ENCODE measurements at regions not wholly inside any gene's neighbourhood (a gene's known extent, or its start where the extent isn't known, plus 50 kb on each side); places are given as distances from the start of the nearest gene placed in this dataset.

- no peaks in the 10 kb centered on the region for H3K27me3 Mint-ChIP-seq
- no peak overlapping the region for H3K27ac Mint-ChIP-seq
- H3K4me1 Mint-ChIP-seq, result peaks cover 13 to 24% of the 10 kb centered on the region in 2 donors
- H3K9me3 Mint-ChIP-seq, result peaks cover 6 to 7% of the 10 kb centered on the region in 2 donors
- no peak overlapping the region for H3K4me3 Mint-ChIP-seq
- peaks cover 4% of the 10 kb centered on the region in 2 donors for H3K36me3 Mint-ChIP-seq
- ATAC-seq (replicated peaks), result peak; percentile 63 to 79
- DNase-seq, result peak; percentile 15
Measured at GRCh38 chr6:139839506-139840156, 465.2 kb upstream of the CITED2 start.

GRCh38 chr6:139834232-139834631 is 459.8 kb upstream of the CITED2 start:
- no peak for DNase-seq
- Mint-ChIP-seq H3K4me3 (no peak overlapping the region), H3K9me3 (peaks cover 3 to 7% of the 10 kb centered on the region in 2 donors), H3K36me3 (peaks cover 4% of the 10 kb centered on the region in 2 donors), H3K27ac (no peak overlapping the region), H3K27me3 (peaks cover 5 to 9% of the 10 kb centered on the region in 2 donors), H3K4me1 (no peaks in the 10 kb centered on the region)
- ATAC-seq (replicated peaks), result no peak

GRCh38 chr6:139833592-139833991 is 459.1 kb upstream of the CITED2 start:
- peaks cover 0 to 4% of the 10 kb centered on the region in 2 donors for H3K9me3 Mint-ChIP-seq
- no peak overlapping the region for H3K27ac Mint-ChIP-seq
- H3K36me3 Mint-ChIP-seq, result peaks cover 0 to 4% of the 10 kb centered on the region in 2 donors
- no peak overlapping the region for H3K4me3 Mint-ChIP-seq
- no peaks in the 10 kb centered on the region for H3K4me1 Mint-ChIP-seq
- peaks cover 5 to 9% of the 10 kb centered on the region in 2 donors for H3K27me3 Mint-ChIP-seq
- DNase-seq, result no peak
- no peak for ATAC-seq (replicated peaks)

GRCh38 chr6:139832493-139833305 is 458.3 kb upstream of the CITED2 start:
- H3K27ac Mint-ChIP-seq, result no peak overlapping the region
- ATAC-seq (replicated peaks), result no peak
- no peaks in the 10 kb centered on the region for H3K9me3 Mint-ChIP-seq
- no peaks in the 10 kb centered on the region for H3K4me1 Mint-ChIP-seq
- no peak for DNase-seq
- H3K4me3 Mint-ChIP-seq, result no peak overlapping the region
- peaks cover 5 to 9% of the 10 kb centered on the region in 2 donors for H3K27me3 Mint-ChIP-seq
- H3K36me3 Mint-ChIP-seq, result peaks cover 0 to under 1% of the 10 kb centered on the region in 2 donors

GRCh38 chr6:139829576-139829975 is 455.1 kb upstream of the CITED2 start:
- ATAC-seq (replicated peaks) (no peak), DNase-seq (no peak)
- Mint-ChIP-seq H3K27ac (no peak overlapping the region), H3K4me3 (no peak overlapping the region), H3K9me3 (no peaks in the 10 kb centered on the region), H3K36me3 (no peaks in the 10 kb centered on the region), H3K27me3 (peaks cover 5 to 12% of the 10 kb centered on the region in 2 donors), H3K4me1 (no peaks in the 10 kb centered on the region)

GRCh38 chr6:139828751-139829519 is 454.5 kb upstream of the CITED2 start:
- no peak for DNase-seq
- no peak overlapping the region for H3K27ac Mint-ChIP-seq
- no peak overlapping the region for H3K4me3 Mint-ChIP-seq
- no peaks in the 10 kb centered on the region for H3K9me3 Mint-ChIP-seq
- ATAC-seq (replicated peaks), result no peak
- no peaks in the 10 kb centered on the region for H3K36me3 Mint-ChIP-seq
- H3K27me3 Mint-ChIP-seq, result peaks cover 5 to 12% of the 10 kb centered on the region in 2 donors
- H3K4me1 Mint-ChIP-seq, result no peaks in the 10 kb centered on the region

GRCh38 chr6:139825935-139826374 is 451.5 kb upstream of the CITED2 start:
- DNase-seq (no peak), ATAC-seq (replicated peaks) (no peak)
- Mint-ChIP-seq H3K27me3 (peaks cover 2 to 4% of the 10 kb centered on the region in 2 donors), H3K36me3 (no peaks in the 10 kb centered on the region), H3K4me3 (no peak overlapping the region), H3K4me1 (no peaks in the 10 kb centered on the region), H3K9me3 (no peaks in the 10 kb centered on the region), H3K27ac (no peak overlapping the region)

- no peaks in the 10 kb centered on the region for H3K9me3 Mint-ChIP-seq
- no peaks in the 10 kb centered on the region for H3K4me1 Mint-ChIP-seq
- DNase-seq (no peak), ATAC-seq (replicated peaks) (no peak)
- H3K36me3 Mint-ChIP-seq, result no peaks in the 10 kb centered on the region
- H3K4me3 Mint-ChIP-seq, result no peak overlapping the region
- H3K27ac Mint-ChIP-seq, result no peak overlapping the region
- H3K27me3 Mint-ChIP-seq, result peaks cover 6 to 8% of the 10 kb centered on the region in 2 donors
Measured at GRCh38 chr6:139824864-139825263, 450.4 kb upstream of the CITED2 start.

- H3K9me3 Mint-ChIP-seq, result no peaks in the 10 kb centered on the region
- H3K27ac Mint-ChIP-seq, result no peak overlapping the region
- DNase-seq, result no peak
- no peaks in the 10 kb centered on the region for H3K4me1 Mint-ChIP-seq
- H3K4me3 Mint-ChIP-seq, result no peak overlapping the region
- H3K36me3 Mint-ChIP-seq, result no peaks in the 10 kb centered on the region
- no peak for ATAC-seq (replicated peaks)
- H3K27me3 Mint-ChIP-seq, result peaks cover 6 to 8% of the 10 kb centered on the region in 2 donors
Measured at GRCh38 chr6:139823808-139824126, 449.3 kb upstream of the CITED2 start.

- no peak for DNase-seq
- Mint-ChIP-seq H3K27ac (no peak overlapping the region), H3K4me1 (no peaks in the 10 kb centered on the region), H3K4me3 (no peak overlapping the region), H3K9me3 (no peaks in the 10 kb centered on the region), H3K36me3 (no peaks in the 10 kb centered on the region), H3K27me3 (peaks cover 6 to 8% of the 10 kb centered on the region in 2 donors)
- no peak for ATAC-seq (replicated peaks)
Measured at GRCh38 chr6:139823099-139823807, 448.8 kb upstream of the CITED2 start.

GRCh38 chr6:139821676-139822223 is 447.3 kb upstream of the CITED2 start:
- Mint-ChIP-seq H3K27me3 (peaks cover 6 to 8% of the 10 kb centered on the region in 2 donors), H3K4me1 (no peaks in the 10 kb centered on the region)
- no peak for DNase-seq

GRCh38 chr6:139820210-139820609 is 445.8 kb upstream of the CITED2 start:
- Mint-ChIP-seq H3K36me3 (peaks cover 0 to 1% of the 10 kb centered on the region in 2 donors), H3K9me3 (peaks cover 0 to 4% of the 10 kb centered on the region in 2 donors), H3K4me1 (no peaks in the 10 kb centered on the region), H3K4me3 (no peak overlapping the region), H3K27ac (no peak overlapping the region), H3K27me3 (peaks cover 5 to 6% of the 10 kb centered on the region in 2 donors)
- ATAC-seq (replicated peaks) (no peak), DNase-seq (no peak)

More at GRCh38 chr6:139821676-139822223, 447.3 kb upstream of the CITED2 start:
- no peak for ATAC-seq (replicated peaks)
- H3K36me3 Mint-ChIP-seq, result no peaks in the 10 kb centered on the region
- H3K4me3 Mint-ChIP-seq, result no peak overlapping the region
- H3K27ac Mint-ChIP-seq, result no peak overlapping the region
- peaks cover 0 to 1% of the 10 kb centered on the region in 2 donors for H3K9me3 Mint-ChIP-seq

- H3K27me3 Mint-ChIP-seq, result peaks cover 5 to 6% of the 10 kb centered on the region in 2 donors
- no peak overlapping the region for H3K4me3 Mint-ChIP-seq
- no peak for ATAC-seq (replicated peaks)
- peaks cover 0 to 1% of the 10 kb centered on the region in 2 donors for H3K36me3 Mint-ChIP-seq
- H3K27ac Mint-ChIP-seq, result no peak overlapping the region
- no peak for DNase-seq
- no peaks in the 10 kb centered on the region for H3K4me1 Mint-ChIP-seq
- peaks cover 0 to 4% of the 10 kb centered on the region in 2 donors for H3K9me3 Mint-ChIP-seq
Measured at GRCh38 chr6:139819776-139820175, 445.3 kb upstream of the CITED2 start.

Measured in stimulated activated naive B cell treated with anti-CD40 and anti-IgM and Interleukin-4, amounts not matched to agents 10 μg/mL and 1 μg/mL and 100 μg/mL, for 72 hours (primary cell).